Breast epithelium (tissue), 4 donors: ENCODE measurements at regions not wholly inside any gene's neighbourhood (a gene's known extent, or its start where the extent isn't known, plus 50 kb on each side); places are given as distances from the start of the nearest gene placed in this dataset.

Experiments used
- DNase-seq, 2 donors: peaks; one replicate each; pipeline ENCODE4 v3.0.0-alpha.2; 2019; ENCODE audit warnings: low spot score in 2 of 2
- H3K27ac ChIP-seq, 2 donors: fragments of 200-600 bp; sonication (generic) in 1 of 2; one replicate each; pipeline ENCODE4 v1.5.1; 2016 to 2019; ENCODE audit warnings: mild to moderate bottlenecking in 1 of 2
- H3K27me3 ChIP-seq, 2 donors: fragments of 200-600 bp; sonication (generic) in 1 of 2; one replicate each; pipeline versions ENCODE4 v1.5.1 to v1.6.0; 2017 to 2019; ENCODE audit warnings: control low read depth in 1 of 2, mild to moderate bottlenecking in 1 of 2
- H3K36me3 ChIP-seq: fragments of 200-600 bp; one replicate; pipeline ENCODE4 v1.5.1; 2019
- H3K4me1 ChIP-seq, 2 donors: fragments of 200-600 bp; sonication (generic); one replicate each; pipeline ENCODE4 v1.5.1; 2016 to 2019; ENCODE audit warnings: control low read depth in 1 of 2
- H3K4me3 ChIP-seq, 3 donors: fragments of 200-600 bp; sonication (generic); 1 replicate in 2 of 3; 2 replicates in 1 of 3; pipeline ENCODE4 v1.5.1; 2016 to 2019; ENCODE audit warnings: mild to moderate bottlenecking in 3 of 3, moderate library complexity in 2 of 3
- H3K9me3 ChIP-seq, 2 donors: fragments of 200-600 bp; sonication (generic) in 1 of 2; one replicate each; pipeline ENCODE4 v1.5.1; 2016 to 2019; ENCODE audit warnings: control low read depth in 1 of 2
- CTCF ChIP-seq, 3 donors: fragments of 450-650 bp; IDR thresholded peaks; one replicate each; pipeline ENCODE4 v1.5.1; 2016 to 2017; ENCODE audit warnings: antibody characterized with exemption in 3 of 3, mild to moderate bottlenecking in 3 of 3, moderate library complexity in 3 of 3
- POLR2A ChIP-seq: fragments of 450-650 bp; IDR thresholded peaks from one replicate; pipeline ENCODE4 v1.6.1; 2016; ENCODE audit warnings: antibody characterized with exemption, mild to moderate bottlenecking, moderate library complexity
- POLR2AphosphoS5 ChIP-seq, 3 donors: sonication (generic); formaldehyde crosslinking; IDR thresholded peaks; one replicate each; pipeline ENCODE4 v1.6.1; 2017; ENCODE audit warnings: antibody characterized with exemption in 3 of 3
- intact Hi-C: fragments of 100-400 bp; cut with DNase I; formaldehyde crosslinking; loops from one replicate; pipeline ENCODE4 v1.15.1; 2023; ENCODE audit warnings: low total_unique reads

DNA sequence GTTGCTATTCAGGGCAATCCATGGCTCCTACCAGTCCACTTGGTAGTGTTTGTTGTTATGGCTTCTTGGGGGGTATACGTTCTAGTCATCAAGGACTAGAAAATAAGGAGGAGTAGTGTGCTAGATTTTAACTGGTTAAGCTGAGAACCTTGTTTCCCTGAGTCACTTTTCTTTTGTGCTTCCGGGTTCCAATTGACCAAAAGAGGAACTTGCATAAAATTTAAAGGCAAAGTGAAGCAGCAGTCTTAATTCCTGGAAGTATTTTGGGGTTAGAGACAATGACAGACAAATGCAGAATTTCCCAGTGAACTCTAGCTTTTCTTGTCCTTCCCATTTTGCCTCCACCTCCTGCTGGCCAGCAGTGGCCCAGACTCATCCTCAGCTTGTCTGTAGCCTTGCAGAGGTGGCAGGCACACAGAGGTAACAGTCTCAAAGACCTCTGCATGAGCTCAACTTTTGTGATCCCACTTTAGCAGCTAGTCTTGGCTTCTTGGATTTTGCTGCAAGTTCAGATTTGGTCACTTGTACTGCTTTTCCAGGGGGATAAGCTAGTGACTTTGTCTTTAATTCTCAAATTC, 1105.8 kb upstream of the NXPH2 start:
- Histone ChIP-seq H3K27ac (no peak overlapping the region), H3K27me3 (no peaks in the 10 kb centered on the region), H3K4me1 (no peaks in the 10 kb centered on the region), H3K4me3 (no peak overlapping the region), H3K36me3 (no peaks in the 10 kb centered on the region), H3K9me3 (peaks cover 0 to 2% of the 10 kb centered on the region in 2 donors)
- intact Hi-C loops: no loop called here
- no peak for DNase-seq
- TF ChIP-seq CTCF (IDR thresholded peaks at IDR 0.05) (no peak), POLR2A (no peak), POLR2AphosphoS5 (IDR thresholded peaks at IDR 0.05) (no peak)

DNA sequence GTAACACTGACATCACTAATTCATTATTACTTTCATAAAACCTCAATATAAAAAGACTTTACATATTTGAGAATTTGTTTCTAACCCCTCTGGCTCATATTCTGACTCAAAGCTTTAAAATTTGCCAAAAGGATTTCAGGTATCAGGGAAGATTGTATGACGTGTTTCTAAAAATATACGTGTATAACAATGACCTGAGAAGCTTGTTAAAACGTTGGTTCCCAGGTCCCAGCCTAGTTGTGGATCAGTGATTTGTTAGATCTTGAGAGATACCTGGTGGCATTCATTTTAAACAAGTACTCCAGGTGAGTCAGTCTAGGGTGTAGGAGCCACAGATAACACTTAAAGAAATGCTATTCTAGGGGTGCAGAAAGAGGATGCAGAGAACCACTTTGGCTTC, 1096.8 kb upstream of the NXPH2 start:
- H3K9me3 ChIP-seq: no peaks in the 10 kb centered on the region
- intact Hi-C loops: no loop called here
- DNase-seq: no peak
- no peaks in the 10 kb centered on the region for H3K36me3 ChIP-seq
- H3K4me3 ChIP-seq: no peak overlapping the region
- TF ChIP-seq POLR2A (no peak), CTCF (IDR thresholded peaks at IDR 0.05) (no peak), POLR2AphosphoS5 (IDR thresholded peaks at IDR 0.05) (no peak)
- H3K4me1 ChIP-seq: no peaks in the 10 kb centered on the region
- no peaks in the 10 kb centered on the region for H3K27me3 ChIP-seq
- H3K27ac ChIP-seq: no peak overlapping the region

DNA sequence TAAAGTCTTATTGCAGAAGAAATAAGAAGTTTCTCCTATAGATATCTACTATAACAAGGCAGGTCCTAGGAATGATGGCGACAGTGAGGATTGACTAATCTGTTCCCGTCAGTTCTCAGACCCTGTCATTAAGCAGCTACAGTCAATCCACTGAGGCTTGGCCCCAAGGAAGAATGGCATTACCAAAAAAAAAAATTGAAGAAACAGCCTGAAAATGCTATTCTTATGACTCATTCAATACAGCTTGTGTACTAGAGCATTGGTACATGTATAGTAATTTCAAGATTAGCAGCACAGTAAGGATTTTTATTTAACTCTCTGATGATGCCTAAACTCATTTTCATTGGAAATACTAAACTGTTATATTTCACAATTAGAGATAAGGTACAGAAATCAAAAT, 1096.1 kb upstream of the NXPH2 start:
- DNase-seq: no peak
- intact Hi-C loops: no loop called here
- no peaks in the 10 kb centered on the region for H3K9me3 ChIP-seq
- no peak for TF ChIP-seq POLR2A
- no peak for TF ChIP-seq CTCF (IDR thresholded peaks at IDR 0.05)
- no peak overlapping the region for H3K4me3 ChIP-seq
- no peaks in the 10 kb centered on the region for H3K4me1 ChIP-seq
- H3K27ac ChIP-seq: no peak overlapping the region
- H3K36me3 ChIP-seq: no peaks in the 10 kb centered on the region
- H3K27me3 ChIP-seq: no peaks in the 10 kb centered on the region

DNA sequence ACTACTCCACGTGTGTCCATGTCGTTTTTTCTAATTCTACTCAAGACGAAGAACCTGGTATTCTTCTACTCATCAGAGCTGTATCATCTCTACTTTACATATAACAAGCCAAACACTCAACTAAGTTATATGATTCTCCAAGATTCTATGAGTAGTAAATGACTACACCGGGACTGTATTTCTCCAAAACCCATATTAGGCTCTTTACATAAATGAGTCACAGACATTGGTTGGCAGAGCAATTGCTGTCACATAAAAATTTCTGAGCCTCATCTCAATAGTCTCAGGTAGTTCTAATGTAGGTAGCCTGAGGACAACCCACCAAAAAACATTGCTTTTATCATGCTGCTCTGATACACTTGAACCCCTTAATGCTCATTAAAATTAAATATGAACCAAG, 1092.3 kb upstream of the NXPH2 start:
- Histone ChIP-seq H3K27ac (no peak overlapping the region), H3K4me1 (no peaks in the 10 kb centered on the region), H3K9me3 (no peaks in the 10 kb centered on the region), H3K36me3 (no peaks in the 10 kb centered on the region), H3K4me3 (no peak overlapping the region), H3K27me3 (no peaks in the 10 kb centered on the region)
- DNase-seq: no peak
- no peak for TF ChIP-seq POLR2AphosphoS5 (IDR thresholded peaks at IDR 0.05)
- no peak for TF ChIP-seq POLR2A
- no peak for TF ChIP-seq CTCF (IDR thresholded peaks at IDR 0.05)
- intact Hi-C loops: no loop called here

DNA sequence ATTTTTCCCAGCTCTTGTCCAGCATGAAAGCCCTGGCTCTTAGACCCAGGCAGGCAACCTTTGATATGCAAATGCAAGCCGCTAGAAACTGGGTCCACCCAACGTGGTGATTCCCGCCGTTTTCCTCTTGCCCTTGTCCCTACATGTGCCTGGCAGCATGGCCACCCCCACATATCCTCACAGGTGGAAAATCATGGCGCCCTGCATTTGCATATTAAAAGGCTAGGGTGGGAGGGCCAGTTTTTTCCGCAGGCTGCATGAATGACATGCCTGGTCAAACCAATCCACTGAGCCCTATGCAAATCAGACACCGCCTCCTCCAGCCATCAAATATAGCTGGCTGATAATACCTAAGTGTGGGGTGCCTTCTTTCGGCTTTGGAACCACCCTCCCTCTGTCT, 1091.8 kb upstream of the NXPH2 start:
- intact Hi-C loops: no loop called here
- no peak overlapping the region for H3K27ac ChIP-seq
- H3K27me3 ChIP-seq: no peaks in the 10 kb centered on the region
- H3K4me1 ChIP-seq: no peaks in the 10 kb centered on the region
- no peak overlapping the region for H3K4me3 ChIP-seq
- H3K36me3 ChIP-seq: no peaks in the 10 kb centered on the region
- no peak for DNase-seq
- TF ChIP-seq CTCF (IDR thresholded peaks at IDR 0.05) (no peak), POLR2A (no peak), POLR2AphosphoS5 (IDR thresholded peaks at IDR 0.05) (no peak)
- no peaks in the 10 kb centered on the region for H3K9me3 ChIP-seq
